ENCODE measurements at regions not wholly inside any gene's neighbourhood (a gene's known extent, or its start where the extent isn't known, plus 50 kb on each side); places are given as distances from the start of the nearest gene placed in this dataset.

- TF ChIP-seq ZC3H10 (CRISPR knock-in tag; IDR thresholded peaks at IDR 0.05): no peak
- no peak for TF ChIP-seq GLIS3 (CRISPR knock-in tag; IDR thresholded peaks at IDR 0.05)
- TF ChIP-seq ISL1 (CRISPR knock-in tag; IDR thresholded peaks at IDR 0.05): no peak
- TF ChIP-seq ZNF8 (CRISPR knock-in tag; IDR thresholded peaks at IDR 0.05): no peak
- no peak for TF ChIP-seq CREB5 (CRISPR knock-in tag; IDR thresholded peaks at IDR 0.05; ENCODE audit: low read depth)
- TF ChIP-seq ZFP30 (CRISPR knock-in tag; IDR thresholded peaks at IDR 0.05): no peak
- no peak for TF ChIP-seq TCF4 (CRISPR knock-in tag; IDR thresholded peaks at IDR 0.05; ENCODE audit: borderline replicate concordance)
- TF ChIP-seq PATZ1 (CRISPR knock-in tag; IDR thresholded peaks at IDR 0.05; ENCODE audit: borderline replicate concordance): no peak
- TF ChIP-seq ARNTL (CRISPR knock-in tag; IDR thresholded peaks at IDR 0.05; ENCODE audit: borderline replicate concordance, low read depth): no peak
- no peak for TF ChIP-seq BACH2 (CRISPR knock-in tag; IDR thresholded peaks at IDR 0.05; ENCODE audit: borderline replicate concordance)
- TF ChIP-seq ZFP3 (CRISPR knock-in tag; IDR thresholded peaks at IDR 0.05): no peak
- no peak for TF ChIP-seq RARB (CRISPR knock-in tag; IDR thresholded peaks at IDR 0.05)
- no peak for TF ChIP-seq ESRRG (CRISPR knock-in tag; IDR thresholded peaks at IDR 0.05)
- no peak for TF ChIP-seq ZNF70 (CRISPR knock-in tag; IDR thresholded peaks at IDR 0.05)
Observed at GRCh38 chr4:184954482-184954881, 63.8 kb upstream of the HELT start.

Data from SK-N-SH treated with all-trans-retinoic acid at 6 μM for 48 hours (cell line).